Testis (tissue), 2 donors: ENCODE measurements at regions not wholly inside any gene's neighbourhood (a gene's known extent, or its start where the extent isn't known, plus 50 kb on each side); places are given as distances from the start of the nearest gene placed in this dataset.

Experiments
- DNase-seq: peaks from one replicate; pipeline ENCODE4 v3.0.0-alpha.2; 2019
- H3K27ac ChIP-seq, 2 donors: fragments of 200-600 bp; sonication (generic); one replicate each; pipeline ENCODE4 v1.5.1; 2019
- H3K27me3 ChIP-seq: fragments of 200-600 bp; sonication (generic); one replicate; pipeline ENCODE4 v1.5.1; 2019
- H3K36me3 ChIP-seq: fragments of 200-600 bp; sonication (generic); one replicate; pipeline ENCODE4 v1.5.1; 2017; ENCODE audit warnings: low read depth; ENCODE audit errors: missing control alignments
- H3K4me1 ChIP-seq: fragments of 200-600 bp; sonication (generic); one replicate; pipeline ENCODE4 v1.5.1; 2019
- H3K4me3 ChIP-seq, 2 donors: fragments of 200-600 bp; sonication (generic); one replicate each; pipeline ENCODE4 v1.5.1; 2017 to 2019
- H3K9me3 ChIP-seq: fragments of 200-600 bp; sonication (generic); one replicate; pipeline ENCODE4 v1.5.1; 2017
- CTCF ChIP-seq, 3 experiments: fragments of 450-650 bp in 2 of 3; fragments of 200-600 bp in 1 of 3; sonication (generic) in 1 of 3; IDR thresholded peaks; one replicate each; pipeline ENCODE4 v1.5.1; 2016 to 2019; ENCODE audit warnings: antibody characterized with exemption in 3 of 3, mild to moderate bottlenecking in 2 of 3, moderate library complexity in 1 of 3
- POLR2A ChIP-seq: fragments of 450-650 bp; IDR thresholded peaks from one replicate; pipeline ENCODE4 v1.6.1; 2017; ENCODE audit warnings: antibody characterized with exemption, mild to moderate bottlenecking, moderate library complexity
- WGBS, 2 donors: methylation state at CpG; one replicate each; pipeline ENCODE4 v1.1.5; 2018; 5-methylcytosine and 5-hydroxymethylcytosine counted together
- intact Hi-C: fragments of 100-400 bp; cut with DNase I; formaldehyde crosslinking; loops from one replicate; pipeline ENCODE4 v1.15.1; 2023; ENCODE audit warnings: low total_unique reads

- Histone ChIP-seq H3K9me3 (no peaks in the 10 kb centered on the region), H3K27me3 (no peaks in the 10 kb centered on the region), H3K27ac (no peak overlapping the region), H3K36me3 (no peaks in the 10 kb centered on the region), H3K4me3 (no peak overlapping the region), H3K4me1 (peaks cover 3% of the 10 kb centered on the region)
- TF ChIP-seq CTCF (IDR thresholded peaks at IDR 0.05) (no peak), POLR2A (no peak)
- no peak for DNase-seq
- WGBS, 2 donors, result 46 to 55% methylated on average over 14 of the region's 14 CpGs
- intact Hi-C loops, result no loop called here
Observed at GRCh38 chr9:108783731-108784495, 71.9 kb downstream of the ACTL7B start.

- WGBS, 2 donors, result 49 to 57% methylated on average over 6 of the region's 6 CpGs
- TF ChIP-seq CTCF (IDR thresholded peaks at IDR 0.05) (no peak), POLR2A (no peak)
- Histone ChIP-seq H3K4me1 (peaks cover 3% of the 10 kb centered on the region), H3K27ac (no peak overlapping the region), H3K27me3 (no peaks in the 10 kb centered on the region), H3K4me3 (no peak overlapping the region), H3K36me3 (no peaks in the 10 kb centered on the region), H3K9me3 (no peaks in the 10 kb centered on the region)
- no peak for DNase-seq
- intact Hi-C loops, result no loop called here
Observed at GRCh38 chr9:108783326-108783725, 72.5 kb downstream of the ACTL7B start.

GRCh38 chr9:108780942-108781734, 74.6 kb downstream of the ACTL7B start:
- WGBS, 2 donors, result 48 to 56% methylated on average over 11 of the region's 11 CpGs
- Histone ChIP-seq H3K4me3 (no peak overlapping the region), H3K27me3 (no peaks in the 10 kb centered on the region), H3K36me3 (no peaks in the 10 kb centered on the region), H3K27ac (no peak overlapping the region), H3K9me3 (no peaks in the 10 kb centered on the region), H3K4me1 (peaks cover 3% of the 10 kb centered on the region)
- no peak for DNase-seq
- TF ChIP-seq CTCF (IDR thresholded peaks at IDR 0.05) (no peak), POLR2A (no peak)
- intact Hi-C loops, result no loop called here

- no peaks in the 10 kb centered on the region for H3K27me3 ChIP-seq
- DNase-seq, result no peak
- WGBS, 2 donors, result 86 to 89% methylated on average over 10 of the region's 10 CpGs
- H3K4me3 ChIP-seq, result no peak overlapping the region
- TF ChIP-seq POLR2A (no peak), CTCF (IDR thresholded peaks at IDR 0.05) (no peak)
- H3K36me3 ChIP-seq, result no peaks in the 10 kb centered on the region
- peaks cover 3% of the 10 kb centered on the region for H3K4me1 ChIP-seq
- no peak overlapping the region for H3K27ac ChIP-seq
- H3K9me3 ChIP-seq, result no peaks in the 10 kb centered on the region
- intact Hi-C loops, result no loop called here
Observed at GRCh38 chr9:108779551-108780325, 76.0 kb downstream of the ACTL7B start.
